NCI-H2081 treated with DMSO at 0.1 percent for 48 hours (cell line): ENCODE measurements at regions not wholly inside any gene's neighbourhood (a gene's known extent, or its start where the extent isn't known, plus 50 kb on each side); places are given as distances from the start of the nearest gene placed in this dataset.
"Not testable (repeated sequence)": the region's sequence is repeated elsewhere in the genome, so short reads cannot be mapped to it uniquely, and the experiment has no call there.

ENCODE experiments used
- DNase-seq: peaks from one replicate; lab custom pipeline; 2025; lab: John Stamatoyannopoulos, UW

DNA sequence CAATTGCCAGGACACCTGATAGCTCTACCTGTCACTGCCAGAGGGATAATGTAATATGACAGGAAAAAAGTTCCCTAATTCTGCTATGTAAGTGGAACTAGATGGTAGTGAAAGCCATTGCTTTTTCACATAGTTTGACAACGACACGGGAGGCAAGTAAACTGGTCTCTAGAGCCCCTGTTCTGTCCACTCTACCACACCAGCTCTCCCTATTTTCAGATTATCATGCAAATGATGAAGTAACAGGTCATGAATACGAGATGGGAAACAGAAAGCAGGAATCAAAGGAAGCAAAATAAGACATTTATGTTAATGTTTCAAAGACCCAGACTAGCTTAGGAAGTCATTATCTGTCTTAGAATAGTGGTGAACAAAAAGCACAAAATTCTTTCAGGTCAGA is 56.2 kb downstream of the TAF11L14 start:
- DNase-seq = no peak

DNA sequence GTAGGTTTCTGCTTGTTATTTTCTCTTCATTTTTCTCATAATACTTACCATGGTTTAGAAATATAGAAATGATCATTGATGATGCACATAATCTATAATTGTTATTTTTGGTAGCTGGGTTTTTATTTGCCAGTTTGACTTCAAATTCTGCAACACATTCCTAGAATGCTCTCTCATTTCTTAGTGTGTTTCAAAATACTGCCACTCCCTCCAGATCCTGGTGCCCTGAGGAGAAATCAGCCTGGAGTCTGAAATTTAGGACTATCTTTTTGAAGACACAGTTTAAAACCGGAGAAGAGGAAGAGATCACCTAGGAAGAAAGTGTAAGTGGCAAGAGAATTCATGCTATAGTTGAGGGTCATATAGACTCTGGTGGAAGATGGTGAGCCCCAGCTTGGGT is 57.5 kb downstream of the TAF11L14 start:
- no peak for DNase-seq

DNA sequence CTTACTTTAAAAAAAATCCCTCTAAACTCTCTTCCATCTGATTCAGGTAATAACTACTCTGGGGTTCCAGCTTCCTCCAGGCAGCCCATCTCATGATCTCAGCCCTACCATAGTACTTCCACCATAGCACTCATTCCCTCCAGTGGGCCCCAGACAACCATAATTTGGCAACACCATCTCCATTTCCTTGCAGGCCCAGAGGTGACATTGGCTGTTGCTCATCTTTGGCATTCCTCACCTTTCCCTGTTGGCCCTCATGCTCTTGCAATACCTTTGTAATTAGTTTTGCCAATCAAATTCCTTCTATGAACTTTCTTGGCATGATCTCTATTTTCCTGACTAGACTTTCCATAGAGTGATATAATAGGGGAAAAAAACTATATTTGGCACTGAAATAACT is 60.1 kb downstream of the TAF11L14 start:
- no peak for DNase-seq

DNA sequence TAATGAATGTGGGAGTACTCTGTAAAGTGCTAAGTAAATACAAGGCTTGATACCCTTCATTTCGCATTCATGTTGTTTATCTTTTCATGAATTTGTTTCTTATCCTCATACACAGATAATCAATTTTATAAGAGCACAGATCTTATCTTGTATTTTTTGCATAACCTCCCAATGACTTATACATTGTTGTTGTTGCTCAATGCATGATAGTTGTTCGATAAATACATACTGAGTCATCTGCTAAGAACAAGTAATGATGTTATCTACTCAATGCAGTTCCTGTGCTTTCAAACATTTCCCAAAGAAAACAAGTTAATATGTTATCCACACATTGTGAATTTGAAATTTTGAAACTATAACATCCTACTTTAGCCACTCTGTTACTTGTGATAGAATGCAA is 60.7 kb downstream of the TAF11L14 start:
- DNase-seq = no peak

DNA sequence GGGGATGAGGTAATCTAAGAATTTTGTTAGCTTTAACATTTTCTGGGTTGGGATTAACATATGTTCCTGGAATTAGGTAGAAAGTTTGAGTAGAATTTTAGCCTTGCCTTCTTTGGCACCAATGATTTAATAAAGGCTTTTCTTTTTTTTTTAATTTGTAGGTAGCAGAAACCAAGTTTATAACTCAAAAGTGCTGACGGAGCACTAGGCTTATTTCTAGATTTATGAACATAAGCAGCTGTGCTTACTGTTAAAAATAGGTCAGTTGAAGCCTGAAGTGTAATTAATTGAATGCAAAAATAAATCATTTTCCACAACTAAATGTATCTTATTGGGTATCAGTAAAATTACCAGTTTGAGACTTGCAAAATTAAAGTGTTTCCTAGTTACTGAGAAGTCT is 62.4 kb downstream of the TAF11L14 start:
- no peak for DNase-seq

DNA sequence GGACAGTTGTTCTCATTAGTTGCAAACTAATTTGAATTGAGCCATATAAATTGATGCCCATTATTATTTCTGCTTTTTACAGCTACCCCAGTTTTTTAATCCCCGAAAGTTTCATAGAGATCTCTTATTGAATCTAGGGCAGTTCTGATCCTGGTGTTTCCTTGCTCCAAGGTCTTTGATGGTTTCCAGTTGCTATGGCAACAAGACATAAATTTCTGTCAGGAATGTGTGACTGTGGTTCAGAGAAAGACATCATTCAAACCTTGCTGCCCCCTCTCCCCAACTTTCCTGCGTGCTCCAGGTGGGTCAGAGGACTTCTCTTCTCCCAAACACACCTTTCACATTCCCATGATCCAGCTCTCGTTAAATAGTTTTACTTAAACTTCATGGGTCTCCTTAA is 63.4 kb downstream of the TAF11L14 start:
- no peak for DNase-seq

DNA sequence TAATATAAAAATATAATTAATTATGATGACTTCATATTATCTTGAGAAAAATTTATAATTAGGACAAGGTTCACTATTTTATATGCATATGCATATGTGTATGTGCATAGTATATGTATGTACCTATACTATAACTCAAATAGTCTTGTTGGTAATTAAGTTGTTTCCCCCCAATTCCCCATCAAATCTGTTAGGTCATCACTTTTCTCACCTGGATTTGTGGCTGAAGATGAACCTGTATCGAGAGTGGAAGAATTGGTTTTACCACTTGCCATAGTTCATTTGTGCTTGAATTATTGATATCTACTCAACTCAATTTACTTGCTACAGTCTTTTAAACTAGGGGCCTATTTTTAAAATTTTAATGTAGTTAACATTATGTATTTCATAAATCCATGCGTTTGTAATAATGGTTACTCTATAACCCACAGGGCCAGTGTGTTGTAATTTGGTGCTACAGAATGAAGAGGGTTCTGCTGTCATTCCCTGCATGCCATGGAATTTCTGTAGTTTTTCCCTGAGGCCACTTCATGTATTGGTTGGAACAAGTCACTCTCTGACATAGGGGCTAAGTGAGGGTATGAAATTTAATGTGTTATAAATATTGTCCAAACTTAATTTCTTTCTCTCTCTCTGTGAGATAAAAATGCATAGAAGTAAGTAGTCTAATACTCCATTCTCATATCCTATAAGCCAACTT is 74.9 kb downstream of the TAF11L14 start:
- no peak for DNase-seq

DNA sequence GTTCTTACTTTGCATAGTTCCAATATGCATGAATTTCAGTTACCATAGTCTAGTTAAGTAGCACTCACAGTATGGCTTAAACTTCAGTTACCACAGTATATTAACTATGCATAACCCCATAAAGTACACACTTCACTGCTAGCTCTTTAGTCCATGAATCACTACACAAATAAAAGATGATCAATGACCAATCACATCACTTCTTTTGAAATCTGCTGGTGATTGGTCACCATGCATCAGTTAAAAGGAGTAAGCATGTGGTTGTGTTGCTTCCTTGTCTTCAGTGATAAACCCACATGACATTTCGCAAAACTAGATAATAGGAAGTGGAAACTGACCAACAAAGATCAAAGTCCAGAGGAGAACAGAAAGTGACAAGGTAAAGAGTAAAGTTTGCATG is 79.0 kb downstream of the TAF11L14 start:
- DNase-seq = no peak

DNA sequence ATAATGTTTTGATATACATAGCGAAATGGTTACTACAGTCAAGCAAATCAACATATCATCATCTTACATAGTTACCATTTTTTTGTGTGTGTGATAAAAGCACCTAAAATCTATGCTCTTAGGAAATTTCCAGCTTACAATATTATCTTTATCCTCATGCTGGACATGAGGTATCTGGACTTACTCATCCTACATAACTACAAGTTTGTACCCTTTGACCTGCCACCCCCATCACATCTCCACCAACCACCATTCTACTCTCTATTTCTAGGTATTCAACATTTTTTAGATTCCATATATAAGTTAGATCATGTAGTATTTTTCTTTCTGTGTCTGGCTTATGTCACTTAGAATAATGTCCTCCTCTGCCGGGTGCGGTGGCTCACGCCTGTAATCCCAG is 79.9 kb downstream of the TAF11L14 start:
- no peak for DNase-seq

DNA sequence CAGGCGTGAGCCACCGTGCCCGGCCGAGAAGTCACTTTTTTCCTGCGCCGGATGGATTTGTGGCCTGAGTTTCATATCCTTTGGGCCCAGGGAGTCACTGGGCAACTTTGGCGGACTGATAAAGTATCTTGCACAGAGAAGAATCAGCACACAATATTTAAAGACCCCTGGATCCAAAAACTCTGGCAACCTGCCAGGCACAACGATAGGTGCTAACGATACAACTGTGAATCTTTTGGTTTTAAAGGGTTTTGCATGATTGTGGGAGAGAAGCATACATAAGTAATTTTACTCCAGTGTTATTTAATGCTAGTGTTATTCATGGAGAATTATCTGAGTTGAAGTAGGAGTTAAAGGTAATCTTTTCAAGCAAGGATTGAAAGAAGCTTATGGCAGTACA is 85.3 kb downstream of the TAF11L14 start:
- no peak for DNase-seq

DNA sequence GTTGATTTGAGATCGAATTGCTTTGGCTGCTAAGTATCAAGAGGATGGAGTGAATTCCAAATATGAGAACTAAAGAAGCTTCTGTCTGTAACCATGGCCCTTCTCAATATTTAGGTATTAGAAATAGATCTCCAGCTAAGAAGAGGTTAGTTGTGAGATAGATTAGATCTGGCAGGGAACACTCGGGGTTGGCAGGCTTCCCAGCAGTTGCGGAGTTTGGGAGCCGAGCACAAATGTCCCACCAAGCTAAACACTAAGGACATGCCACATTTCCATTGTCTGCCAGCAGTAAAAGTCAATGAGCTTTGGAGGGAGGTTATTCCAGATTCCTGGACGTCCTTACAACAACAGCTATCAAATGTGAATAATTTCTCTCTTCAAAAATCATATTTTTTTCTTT is 85.8 kb downstream of the TAF11L14 start:
- DNase-seq = peak; percentile 21

DNA sequence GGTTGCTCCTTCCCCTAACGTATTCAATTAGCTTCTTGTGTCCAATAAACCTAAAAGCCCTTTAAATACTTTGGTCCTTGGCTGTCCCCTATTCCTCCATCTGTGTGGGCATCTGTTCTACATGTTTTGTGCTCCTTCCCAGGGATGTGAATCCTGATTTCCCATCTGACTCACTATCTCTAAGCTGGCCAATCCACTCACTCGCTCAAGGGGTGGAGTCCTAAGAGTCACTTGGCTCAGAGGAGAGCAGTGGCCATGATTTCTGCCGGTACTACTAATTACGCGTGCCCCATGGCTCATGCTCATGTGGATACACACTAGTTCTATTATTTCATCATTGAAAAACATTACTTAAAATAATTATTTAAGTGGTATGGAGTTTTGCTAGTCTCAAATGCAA is 89.6 kb downstream of the TAF11L14 start:
- no peak for DNase-seq

DNA sequence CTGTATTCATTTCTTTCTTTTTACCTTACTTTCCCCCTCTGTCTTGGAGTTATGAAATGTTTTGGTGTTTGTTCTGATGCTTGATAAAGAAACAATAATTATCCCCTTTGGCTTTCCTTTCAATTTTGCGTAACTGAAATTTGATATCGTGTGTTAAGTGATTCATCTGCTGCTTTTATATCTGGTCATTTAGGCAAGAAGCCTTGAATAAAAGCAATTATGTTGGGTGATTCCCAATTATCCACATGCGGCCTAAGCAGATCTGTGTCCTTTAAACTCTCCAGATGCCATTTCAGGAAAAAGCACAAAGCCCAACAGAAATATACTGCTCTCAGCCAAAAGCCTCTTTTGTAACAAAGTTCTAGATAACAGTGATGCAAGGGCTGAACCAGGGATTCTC is 92.8 kb downstream of the TAF11L14 start:
- peak; percentile 30 for DNase-seq

DNA sequence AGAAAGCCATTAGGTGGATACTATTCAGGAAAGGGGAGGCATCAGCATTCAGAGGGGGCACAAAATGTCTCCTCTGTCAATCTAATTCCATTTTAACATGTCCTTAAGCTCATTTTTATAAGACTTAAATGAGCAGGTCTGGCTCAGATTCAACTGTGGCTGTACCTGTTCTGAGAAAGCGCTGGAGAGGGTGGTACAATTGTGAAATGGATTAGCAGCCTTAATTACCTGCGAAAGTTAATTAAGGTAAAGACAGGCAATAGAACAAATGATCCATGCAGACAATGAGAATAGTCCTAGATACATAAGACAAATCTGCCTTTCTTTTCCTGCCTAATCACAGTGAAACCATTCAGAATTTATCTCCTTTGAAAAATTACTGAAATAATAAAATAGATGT is 96.2 kb downstream of the TAF11L14 start:
- DNase-seq = no peak

DNA sequence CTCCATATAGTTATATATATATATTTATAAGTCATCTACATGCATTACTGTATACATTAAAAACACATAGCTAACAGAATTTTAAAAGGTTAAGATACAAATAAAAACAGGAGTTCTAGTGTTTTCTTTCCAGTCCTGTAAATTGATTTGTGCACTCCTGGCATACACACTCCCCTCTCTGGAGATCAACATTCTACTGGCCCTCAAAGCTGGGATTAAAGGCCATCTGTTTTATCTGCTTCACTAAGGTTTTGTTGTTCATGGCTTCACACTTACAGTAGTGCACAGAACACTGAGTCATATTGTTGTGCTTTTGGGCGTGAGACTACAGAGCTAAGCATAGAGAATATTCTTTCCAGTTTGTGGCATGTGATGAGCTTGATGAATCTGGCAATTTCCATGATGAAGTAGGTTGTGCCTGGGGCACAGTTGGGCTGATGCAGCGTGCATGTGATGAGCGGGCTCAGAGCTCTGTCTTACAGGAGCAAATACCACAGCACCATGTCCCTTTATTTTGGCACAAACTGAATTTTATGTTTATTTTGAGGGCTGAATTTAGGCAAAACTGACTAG is 98.2 kb downstream of the TAF11L14 start:
- DNase-seq = no peak

DNA sequence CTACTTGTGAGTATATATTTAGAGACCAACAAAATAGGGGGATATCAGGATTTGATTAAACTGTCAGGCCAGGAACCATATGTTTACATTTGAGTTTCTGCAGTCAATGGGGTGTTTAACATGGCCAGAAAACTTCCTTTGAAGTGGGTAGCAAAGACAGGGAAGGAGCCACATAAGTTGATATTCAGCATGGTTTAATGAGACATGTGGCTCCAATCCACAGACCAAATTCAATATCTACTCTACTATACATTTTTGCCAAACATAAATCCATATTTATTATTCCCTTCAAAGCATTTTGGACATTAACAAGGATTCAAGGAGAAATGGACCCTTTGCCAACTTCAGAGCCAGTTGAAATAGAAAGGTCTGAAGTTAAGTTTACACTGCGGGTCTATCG is 99.8 kb downstream of the TAF11L14 start:
- DNase-seq = no peak

DNA sequence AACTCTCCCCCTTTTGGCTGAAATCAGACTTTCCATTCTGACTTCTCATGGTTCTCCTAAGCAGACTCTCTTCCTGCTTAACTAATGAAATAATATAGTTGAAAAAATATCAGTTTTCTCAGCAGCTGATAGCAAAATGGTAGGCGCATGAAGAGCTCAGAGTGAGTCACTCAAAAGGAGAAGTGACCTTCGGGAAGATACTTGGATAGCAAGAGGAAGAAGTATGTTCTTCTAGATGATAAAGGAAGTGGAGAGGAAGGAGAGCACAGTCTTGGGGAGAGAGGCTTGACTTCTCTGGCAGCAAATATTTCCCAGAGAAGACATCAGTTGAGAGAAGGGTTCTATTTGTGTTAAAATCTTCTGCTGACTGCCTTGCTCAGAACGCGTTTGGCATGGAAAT is 101.5 kb downstream of the TAF11L14 start:
- no peak for DNase-seq

DNA sequence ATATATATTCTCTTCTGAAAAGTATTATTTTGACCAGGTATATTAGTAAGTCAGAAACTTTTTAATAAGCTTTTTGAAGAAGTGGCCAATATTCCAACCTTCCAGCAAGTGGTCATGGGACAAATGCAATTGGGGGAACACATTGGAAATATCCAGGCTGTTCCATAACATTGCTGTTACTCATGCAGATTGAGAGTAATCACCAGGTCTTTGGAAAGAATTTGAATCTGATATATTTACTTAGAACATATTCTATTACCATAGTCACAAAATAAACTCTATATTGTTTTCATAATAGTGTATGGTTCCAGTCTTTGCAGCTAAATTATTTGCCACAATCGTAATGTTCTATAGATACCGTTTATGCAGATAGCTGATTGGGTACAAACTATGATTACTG is 102.8 kb downstream of the TAF11L14 start:
- no peak for DNase-seq

DNA sequence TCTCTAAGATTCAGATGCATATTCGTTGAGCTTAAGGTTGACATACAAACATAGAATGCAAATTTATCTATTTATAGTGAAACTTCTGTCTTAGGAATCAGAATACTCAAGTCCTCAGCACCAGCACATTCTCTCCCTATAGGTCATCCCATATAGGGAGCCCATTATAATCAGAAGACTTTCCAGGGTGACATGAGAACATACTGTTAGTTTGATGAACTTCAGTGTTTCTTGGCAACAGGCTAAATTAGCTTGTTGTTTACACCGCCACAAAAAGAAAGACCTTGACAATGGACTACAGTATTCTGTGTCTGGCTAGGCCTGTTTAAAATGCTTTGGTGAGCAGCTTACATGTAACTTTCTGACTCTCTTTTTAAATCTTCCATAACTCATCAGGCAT is 104.2 kb downstream of the TAF11L14 start:
- no peak for DNase-seq

DNA sequence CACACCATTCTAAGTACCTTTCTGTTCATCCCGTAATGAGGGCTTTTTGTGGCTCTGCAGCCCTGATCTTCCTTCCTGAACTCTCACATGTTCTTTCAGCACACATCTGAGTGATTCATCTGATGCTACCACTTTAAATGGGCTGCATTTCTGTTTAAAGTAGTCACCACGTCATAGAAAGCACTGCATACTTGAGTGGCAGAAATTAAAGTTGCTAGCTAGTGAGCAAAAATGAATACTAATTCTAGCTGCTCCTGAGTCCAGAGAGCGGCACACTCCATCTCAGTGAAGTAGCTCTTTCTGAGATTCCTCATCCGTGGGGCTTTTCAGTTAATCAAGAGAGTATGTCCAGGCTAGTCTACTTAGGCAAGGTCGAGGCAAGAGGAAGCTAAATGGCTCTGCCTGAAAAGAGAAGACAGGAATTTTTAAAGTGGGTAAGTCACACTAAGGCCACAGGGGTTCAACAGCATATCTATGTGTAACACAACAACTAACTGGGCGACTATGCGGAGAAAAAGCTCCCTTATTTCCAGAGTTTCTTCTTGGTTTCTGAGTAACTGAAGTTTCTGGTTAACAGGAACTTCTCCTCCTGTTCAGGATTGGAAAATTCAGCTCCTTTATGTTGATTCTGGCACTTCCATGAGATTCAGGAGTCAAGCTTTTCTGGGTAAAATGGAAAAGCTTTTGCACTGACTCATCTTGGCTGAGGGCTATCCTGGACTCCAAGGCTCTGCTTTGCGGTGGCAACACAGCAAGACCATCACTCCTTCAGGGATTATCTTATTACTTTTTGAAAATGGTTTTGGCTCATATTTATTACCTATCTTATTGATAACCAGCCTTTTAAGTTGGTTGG is 109.5 kb downstream of the TAF11L14 start:
- DNase-seq = no peak

DNA sequence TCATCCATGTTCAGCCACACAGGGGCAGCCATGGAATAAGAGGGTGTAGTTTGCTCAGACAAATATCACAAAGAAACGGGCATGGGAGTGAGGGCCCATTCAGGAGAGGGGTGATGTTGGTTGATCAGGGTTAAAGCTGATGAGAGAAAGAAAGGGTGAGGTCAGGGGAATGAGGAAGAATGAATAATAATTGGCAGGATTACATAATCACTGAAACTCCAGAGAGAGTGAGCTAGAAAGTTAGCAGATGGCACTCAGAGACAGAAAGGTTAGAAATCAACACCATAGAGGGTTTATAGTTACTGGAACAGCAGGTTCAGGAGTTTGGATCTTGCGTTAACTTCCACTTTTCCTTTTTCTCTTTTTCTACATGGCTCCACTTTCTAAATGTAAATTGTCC is 113.9 kb downstream of the TAF11L14 start:
- no peak for DNase-seq

DNA sequence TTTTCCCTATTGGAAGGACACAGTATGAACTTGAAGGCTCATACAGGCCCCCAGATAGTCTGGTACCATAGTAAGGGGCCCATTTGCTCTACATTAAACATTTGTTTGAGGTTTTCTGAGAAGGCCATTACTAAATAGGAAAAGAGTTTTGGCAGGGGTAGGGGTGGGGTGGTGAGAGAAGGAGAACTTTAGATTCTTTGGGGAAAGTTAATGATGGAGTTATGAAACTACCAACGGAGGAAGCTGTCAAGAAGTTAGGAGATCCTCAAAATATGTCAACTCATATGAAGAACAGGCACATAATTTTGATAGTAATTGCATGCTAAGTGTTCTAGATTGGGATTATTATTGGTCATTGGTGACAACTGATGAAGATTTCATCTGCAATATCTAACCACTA is 114.7 kb downstream of the TAF11L14 start:
- DNase-seq = no peak

DNA sequence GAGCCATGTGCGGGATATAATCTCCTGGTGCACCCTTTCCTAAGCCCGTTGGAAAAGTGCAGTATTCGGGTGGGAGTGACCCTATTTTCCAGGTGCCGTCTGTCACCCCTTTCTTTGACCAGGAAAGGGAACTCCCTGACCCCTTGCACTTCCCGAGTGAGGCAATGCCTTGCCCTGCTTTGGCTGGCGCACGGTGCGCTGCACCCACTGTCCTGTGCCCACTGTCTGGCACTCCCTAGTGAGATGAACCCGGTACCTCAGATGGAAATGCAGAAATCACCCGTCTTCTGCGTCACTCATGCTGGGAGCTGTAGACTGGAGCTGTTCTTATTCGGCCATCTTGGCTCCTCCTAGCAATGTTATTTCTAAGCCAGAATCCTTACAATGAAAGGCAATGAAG is 121.1 kb downstream of the TAF11L14 start:
- not testable (repeated sequence) for DNase-seq
